Spinal cord (tissue), 9 donors: ENCODE measurements at regions not wholly inside any gene's neighbourhood (a gene's known extent, or its start where the extent isn't known, plus 50 kb on each side); places are given as distances from the start of the nearest gene placed in this dataset.

Experiments used
- DNase-seq, 6 donors: peaks; one replicate each; pipeline versions ENCODE4 v3.0.0 to v3.0.0-alpha.2; 2013 to 2015; ENCODE audit warnings: low spot score in 6 of 6, low read depth in 4 of 6
- H3K27ac ChIP-seq: one replicate; pipeline ENCODE4 v1.5.1; 2013; ENCODE audit warnings: low read depth, low read length, control low read depth
- H3K27me3 ChIP-seq: one replicate; pipeline ENCODE4 v1.6.1; 2013; ENCODE audit warnings: low read length; ENCODE audit not compliant: control insufficient read depth, insufficient read depth
- H3K36me3 ChIP-seq: one replicate; pipeline ENCODE4 v1.6.1; 2013; ENCODE audit warnings: low read length; ENCODE audit not compliant: control insufficient read depth, insufficient read depth
- H3K4me1 ChIP-seq: one replicate; pipeline ENCODE4 v1.6.1; 2013; ENCODE audit warnings: low read length; ENCODE audit not compliant: control insufficient read depth, insufficient read depth
- H3K4me3 ChIP-seq: one replicate; pipeline ENCODE4 v1.5.1; 2013; ENCODE audit warnings: low read depth, low read length, control low read depth
- H3K9me3 ChIP-seq: one replicate; pipeline ENCODE4 v1.6.1; 2013; ENCODE audit warnings: low read length; ENCODE audit not compliant: control insufficient read depth, insufficient read depth
- WGBS: methylation state at CpG from one replicate; pipeline ENCODE4 v1.1.5; 2013; ENCODE audit warnings: missing lambda C conversion rate; ENCODE audit not compliant: insufficient coverage; 5-methylcytosine and 5-hydroxymethylcytosine counted together
- donor health status: healthy.

DNA sequence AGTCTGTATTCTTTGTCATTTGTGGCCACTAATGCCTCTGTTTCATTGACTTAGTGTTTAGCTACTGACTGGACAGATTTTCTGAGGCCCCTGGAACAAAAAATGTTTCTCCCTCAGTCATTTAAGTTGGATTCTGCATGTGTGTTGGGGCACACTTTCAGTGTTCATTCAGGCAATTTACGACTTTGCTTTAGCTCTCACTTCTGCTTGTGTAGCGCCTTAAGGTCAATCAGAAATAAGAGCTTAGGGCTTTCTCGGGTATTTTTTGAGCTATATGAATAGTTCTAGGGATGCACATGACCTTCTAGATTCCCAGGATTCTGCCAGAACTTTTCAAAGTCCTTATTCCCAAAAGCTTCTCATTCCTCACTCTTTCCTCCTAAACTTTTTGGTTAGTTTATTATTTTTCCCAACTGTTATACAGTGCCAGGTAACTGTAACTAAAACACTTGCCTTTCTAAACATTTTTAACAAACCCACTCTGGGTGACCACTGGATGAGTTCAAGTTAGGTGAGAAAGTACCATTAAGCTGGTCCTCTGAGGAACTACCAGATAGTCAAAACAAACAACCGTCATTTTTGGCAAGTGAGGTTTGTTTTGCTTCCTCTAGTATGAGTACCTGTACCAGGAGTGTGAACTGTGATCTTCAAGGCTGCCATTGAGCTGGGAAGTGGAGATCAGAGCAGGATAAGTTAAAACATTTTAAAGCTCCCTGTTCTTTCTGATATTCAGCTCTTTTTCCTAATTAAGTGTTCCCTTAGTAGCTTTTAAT, 571.3 kb upstream of the TLE4 start:
- Histone ChIP-seq H3K27ac (no peak overlapping the region), H3K27me3 (no peaks in the 10 kb centered on the region), H3K4me1 (no peaks in the 10 kb centered on the region), H3K9me3 (no peaks in the 10 kb centered on the region), H3K36me3 (no peaks in the 10 kb centered on the region), H3K4me3 (no peak overlapping the region)
- 61% methylated on average over 3 of the region's 4 CpGs for WGBS
- no peak for DNase-seq

DNA sequence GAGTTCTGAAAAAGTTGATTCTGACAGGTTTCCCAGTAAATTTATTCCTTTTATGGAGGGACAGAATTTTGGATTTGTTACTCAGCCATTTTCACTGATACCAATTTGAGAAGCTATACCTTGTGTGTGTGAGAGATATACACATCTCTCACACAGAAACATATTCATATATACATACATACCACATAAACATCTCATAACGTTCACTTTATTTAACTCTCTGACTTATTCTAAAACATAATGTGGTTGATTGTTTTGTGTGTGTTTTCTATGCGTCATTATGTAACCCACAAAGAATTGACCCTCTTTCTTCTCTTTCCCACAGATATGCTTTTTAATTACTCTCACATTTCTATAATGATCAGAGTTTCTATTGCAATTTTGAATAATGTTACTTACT, 570.8 kb upstream of the TLE4 start:
- Histone ChIP-seq H3K4me3 (no peak overlapping the region), H3K9me3 (no peaks in the 10 kb centered on the region), H3K27ac (no peak overlapping the region), H3K36me3 (no peaks in the 10 kb centered on the region), H3K27me3 (no peaks in the 10 kb centered on the region), H3K4me1 (no peaks in the 10 kb centered on the region)
- no CpG with 5 or more reads among the region's 2 CpGs for WGBS
- DNase-seq, result no peak

DNA sequence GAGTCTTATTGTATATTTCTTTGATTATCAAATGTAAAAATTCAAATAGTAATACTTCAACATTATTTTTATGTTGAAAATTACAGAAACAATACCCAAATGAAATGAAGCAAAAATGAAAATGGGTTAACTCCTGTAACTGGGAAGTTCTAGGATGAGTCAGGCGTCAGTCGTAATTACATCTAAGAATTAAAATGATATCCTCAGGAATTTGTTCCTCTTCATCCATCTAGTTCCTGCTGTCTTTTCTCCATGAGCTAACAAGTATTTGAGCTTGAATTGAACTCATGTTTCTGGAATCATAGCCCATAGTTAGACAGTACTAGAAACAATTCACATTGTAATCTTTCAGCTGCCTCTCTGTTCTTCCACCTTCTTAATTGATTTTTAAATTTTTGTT, 568.3 kb upstream of the TLE4 start:
- no CpG with 5 or more reads among the region's 2 CpGs for WGBS
- no peaks in the 10 kb centered on the region for H3K27me3 ChIP-seq
- no peaks in the 10 kb centered on the region for H3K9me3 ChIP-seq
- H3K27ac ChIP-seq, result no peak overlapping the region
- no peak for DNase-seq
- H3K4me3 ChIP-seq, result no peak overlapping the region
- no peaks in the 10 kb centered on the region for H3K36me3 ChIP-seq
- H3K4me1 ChIP-seq, result no peaks in the 10 kb centered on the region

DNA sequence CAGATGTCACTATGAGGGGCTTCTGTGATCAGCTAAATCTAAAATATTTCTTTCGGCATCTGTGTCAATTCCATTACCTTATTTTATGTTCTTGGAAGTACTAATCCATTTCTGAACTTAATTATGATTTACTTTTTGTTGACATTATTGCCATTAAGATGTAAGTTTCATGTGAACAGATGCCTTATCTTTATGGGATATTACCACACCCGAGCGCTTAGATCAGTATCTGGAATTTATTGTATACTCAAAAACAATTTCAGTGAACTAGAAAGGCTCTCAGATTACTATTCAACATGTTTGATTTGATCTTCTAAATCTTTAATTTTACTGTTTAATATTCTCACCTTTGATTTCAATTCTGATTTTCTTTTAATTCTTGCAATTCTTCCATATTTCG, 567.7 kb upstream of the TLE4 start:
- Histone ChIP-seq H3K4me3 (no peak overlapping the region), H3K9me3 (no peaks in the 10 kb centered on the region), H3K27me3 (no peaks in the 10 kb centered on the region), H3K27ac (no peak overlapping the region), H3K4me1 (no peaks in the 10 kb centered on the region), H3K36me3 (no peaks in the 10 kb centered on the region)
- DNase-seq, result no peak
- no CpG with 5 or more reads among the region's 4 CpGs for WGBS

DNA sequence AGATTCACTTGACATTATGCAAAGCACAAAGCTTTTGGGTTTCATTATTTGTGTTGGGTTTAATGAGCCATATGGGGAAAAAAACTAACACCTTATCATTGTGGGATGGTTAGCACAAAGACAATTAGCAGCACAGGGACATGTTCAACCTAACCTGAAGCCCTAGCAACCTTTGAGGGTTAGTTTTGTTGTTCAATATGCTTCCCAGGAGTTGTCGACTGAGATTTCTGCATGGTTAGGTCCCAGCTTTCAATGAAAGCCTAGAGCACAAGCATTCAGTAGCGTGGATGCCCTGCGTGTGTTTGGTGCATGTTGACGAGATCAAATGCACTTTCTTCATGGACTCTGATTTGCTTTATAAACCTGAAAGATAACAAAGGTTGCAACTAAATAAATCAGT, 565.2 kb upstream of the TLE4 start:
- H3K27me3 ChIP-seq, result no peaks in the 10 kb centered on the region
- WGBS, result 40% methylated on average over 3 of the region's 4 CpGs
- no peak overlapping the region for H3K4me3 ChIP-seq
- H3K27ac ChIP-seq, result no peak overlapping the region
- no peaks in the 10 kb centered on the region for H3K4me1 ChIP-seq
- H3K9me3 ChIP-seq, result no peaks in the 10 kb centered on the region
- peak in 2 of 6 donors; percentile 1 to 53 for DNase-seq
- no peaks in the 10 kb centered on the region for H3K36me3 ChIP-seq

DNA sequence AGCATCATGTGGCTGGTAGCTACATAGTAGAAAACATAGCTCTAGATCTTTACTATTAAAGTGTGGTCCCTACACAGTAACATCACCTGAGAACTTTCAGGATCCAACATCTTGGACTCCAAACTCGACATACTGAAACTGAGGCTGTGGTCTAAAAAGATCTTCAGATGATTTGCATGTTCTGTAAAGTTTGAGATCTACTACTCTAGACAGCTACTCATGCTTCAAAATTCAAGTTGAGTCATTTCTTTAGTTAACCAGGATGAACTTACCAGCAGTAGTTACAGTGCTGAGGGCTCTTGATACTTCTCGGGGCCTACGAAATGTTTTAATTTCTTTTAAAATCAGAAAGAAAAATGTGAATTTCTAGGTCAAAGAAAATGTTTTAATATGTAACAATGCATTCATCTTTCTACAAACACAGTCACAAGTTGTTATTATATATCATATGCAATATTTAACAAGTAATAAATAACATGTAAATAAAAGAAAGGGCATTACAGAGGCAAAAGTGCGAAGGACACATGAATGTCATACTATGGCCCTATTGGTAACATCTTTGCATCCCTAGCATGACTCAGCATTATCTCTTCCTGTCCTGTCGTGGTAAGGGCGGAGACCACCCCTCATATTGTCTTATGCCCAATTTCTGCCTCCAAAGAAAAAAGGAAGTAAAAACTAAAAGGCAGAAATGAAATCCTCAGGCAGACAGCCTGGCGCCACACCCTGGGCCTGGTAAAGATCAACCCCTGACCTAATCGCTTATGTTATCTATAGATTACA, 563.9 kb upstream of the TLE4 start:
- no peak for DNase-seq
- H3K27ac ChIP-seq, result no peak overlapping the region
- WGBS, result no CpG with 5 or more reads among the region's 8 CpGs
- no peaks in the 10 kb centered on the region for H3K4me1 ChIP-seq
- no peaks in the 10 kb centered on the region for H3K9me3 ChIP-seq
- no peaks in the 10 kb centered on the region for H3K36me3 ChIP-seq
- no peaks in the 10 kb centered on the region for H3K27me3 ChIP-seq
- no peak overlapping the region for H3K4me3 ChIP-seq

DNA sequence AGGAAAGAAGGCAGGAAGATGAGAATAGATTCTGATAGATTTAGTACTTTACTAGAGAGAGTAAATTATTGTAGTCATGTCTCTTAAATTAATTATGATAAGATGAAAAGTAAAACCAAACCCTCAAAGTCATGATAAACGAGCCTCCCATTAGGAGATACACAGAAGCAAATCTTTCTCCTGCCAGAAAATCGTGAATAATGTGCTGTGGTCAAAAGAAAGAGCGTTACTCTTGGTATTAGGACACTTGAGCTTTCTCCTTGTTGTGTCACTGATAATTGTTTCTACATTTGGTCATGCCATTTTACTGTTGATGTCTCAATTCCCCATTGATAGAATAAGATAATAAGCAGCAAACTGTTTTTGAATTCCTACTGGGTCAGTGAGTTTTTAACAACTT, 562.8 kb upstream of the TLE4 start:
- 90% methylated on average over 2 of the region's 3 CpGs for WGBS
- no peaks in the 10 kb centered on the region for H3K36me3 ChIP-seq
- H3K9me3 ChIP-seq, result no peaks in the 10 kb centered on the region
- H3K27ac ChIP-seq, result no peak overlapping the region
- DNase-seq, result no peak
- H3K27me3 ChIP-seq, result no peaks in the 10 kb centered on the region
- H3K4me3 ChIP-seq, result no peak overlapping the region
- no peaks in the 10 kb centered on the region for H3K4me1 ChIP-seq

DNA sequence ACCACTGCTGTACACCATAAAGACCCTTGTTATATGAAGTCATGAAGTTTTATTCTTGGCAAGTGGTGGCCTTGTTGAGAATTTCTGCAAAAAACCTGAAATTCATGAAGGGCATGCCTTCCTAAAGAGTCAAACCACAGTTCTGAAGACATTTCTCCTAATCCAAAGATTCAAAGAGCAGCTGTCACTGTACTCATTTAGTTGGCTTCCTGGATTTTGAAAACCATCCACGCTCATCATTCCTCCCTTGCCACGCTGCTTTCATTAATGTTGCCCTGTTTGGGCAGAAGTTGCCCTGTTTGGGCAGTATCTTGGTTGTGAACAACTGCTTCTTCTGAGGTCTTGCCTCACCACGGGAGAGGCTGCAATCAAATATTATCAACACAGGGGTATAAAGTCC, 560.3 kb upstream of the TLE4 start:
- 67% methylated on average over 1 of the region's 3 CpGs for WGBS
- no peaks in the 10 kb centered on the region for H3K9me3 ChIP-seq
- H3K4me3 ChIP-seq, result no peak overlapping the region
- no peaks in the 10 kb centered on the region for H3K4me1 ChIP-seq
- H3K36me3 ChIP-seq, result no peaks in the 10 kb centered on the region
- no peak for DNase-seq
- H3K27me3 ChIP-seq, result no peaks in the 10 kb centered on the region
- H3K27ac ChIP-seq, result no peak overlapping the region

DNA sequence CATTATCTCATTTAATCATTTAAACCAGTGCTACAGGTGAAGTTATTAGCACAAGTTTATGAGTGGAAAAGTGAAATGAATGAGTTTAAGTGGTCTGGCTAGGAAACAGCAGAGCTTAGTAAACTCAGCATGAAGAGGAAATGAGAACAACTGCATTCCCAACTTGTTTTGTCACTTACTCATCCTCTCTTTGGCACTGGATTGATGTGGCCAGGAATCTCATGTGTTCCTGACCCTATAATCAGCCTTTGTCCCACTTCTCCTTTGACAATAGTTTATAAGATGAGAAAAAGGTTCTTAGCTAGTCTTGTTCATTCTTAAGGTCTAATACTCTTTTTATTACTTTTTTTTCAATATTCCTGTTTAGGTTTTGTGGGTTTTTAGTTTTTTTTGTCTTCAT, 559.2 kb upstream of the TLE4 start:
- H3K4me3 ChIP-seq, result no peak overlapping the region
- H3K27me3 ChIP-seq, result no peaks in the 10 kb centered on the region
- DNase-seq, result no peak
- no peaks in the 10 kb centered on the region for H3K4me1 ChIP-seq
- H3K9me3 ChIP-seq, result no peaks in the 10 kb centered on the region
- H3K36me3 ChIP-seq, result no peaks in the 10 kb centered on the region
- H3K27ac ChIP-seq, result no peak overlapping the region
